ENCODE measurements at regions not wholly inside any gene's neighbourhood (a gene's known extent, or its start where the extent isn't known, plus 50 kb on each side); places are given as distances from the start of the nearest gene placed in this dataset.

GRCh38 chr4:26056406-26056805, 142.4 kb downstream of the SMIM20 start:
- H2BK120ac ChIP-seq (replicated peaks; ENCODE audit: low read depth, low read length) = no peak overlapping the region
- H3K79me1 ChIP-seq (ENCODE audit: low read depth, low read length) = no peaks in the 10 kb centered on the region
- ChIA-PET CTCF (ENCODE audit: partially characterized antibody) (interaction anchor here (0.7 to 3.1 kb wide), 11 partner anchors 10 to 198 kb away, joined by 3 to 23 read pairs (median 3); no protein-coding TSS in a partner anchor), POLR2A (ENCODE audit: partially characterized antibody) (interaction anchor here (1.2 kb wide), 2 partner anchors 27 to 353 kb away, joined by 3 to 5 read pairs; no protein-coding TSS in a partner anchor)
- 78% methylated on average over 7 of the region's 7 CpGs; no CpG with 5 or more reads in 1 of the 2 experiments for WGBS, 2 experiments (ENCODE audit: extremely low coverage in 1 of 2, insufficient coverage in 1 of 2, insufficient read length in 1 of 2, insufficient replicate concordance in 2 of 2, low coverage in 1 of 2, low lambda C conversion rate in 2 of 2, missing lambda C conversion rate in 1 of 2)
- DNase-seq (ENCODE audit: low read depth in 1 of 2, low spot score in 2 of 2) = no peak
- H3K27ac ChIP-seq (ENCODE audit: low read depth, low read length) = no peak overlapping the region
- H3K4me2 ChIP-seq (ENCODE audit: insufficient read depth in 1 of 2, low read depth in 2 of 2, low read length in 2 of 2) = no peak overlapping the region
- H2AFZ ChIP-seq (ENCODE audit: low read length) = no peak overlapping the region
- no peak overlapping the region for H3K4me3 ChIP-seq (ENCODE audit: extremely low read depth in 1 of 4, insufficient read depth in 2 of 4, low read depth in 3 of 4, low read length in 4 of 4)
- H2BK15ac ChIP-seq (ENCODE audit: low read length) = no peak overlapping the region
- H3K79me2 ChIP-seq (ENCODE audit: control insufficient read depth in 1 of 2, insufficient read depth in 2 of 2, low read length in 2 of 2) = no peaks in the 10 kb centered on the region
- no peak overlapping the region for H3K23ac ChIP-seq (ENCODE audit: insufficient read length)
- H3K36me3 ChIP-seq (ENCODE audit: control insufficient read depth in 2 of 4, insufficient read depth in 4 of 4, low read length in 3 of 4) = no peaks in the 10 kb centered on the region
- H3K9ac ChIP-seq (replicated peaks in 1 of 4; ENCODE audit: extremely low read depth in 1 of 4, low read depth in 3 of 4, low read length in 3 of 4) = no peak overlapping the region
- no peak overlapping the region for H4K8ac ChIP-seq (ENCODE audit: extremely low read depth, insufficient read depth, low read length)
- H3K4ac ChIP-seq (replicated peaks; ENCODE audit: insufficient read length, low read depth, low read length) = no peak overlapping the region
- H3K14ac ChIP-seq (ENCODE audit: insufficient read length) = no peak overlapping the region
- H3K9me3 ChIP-seq (ENCODE audit: insufficient read depth in 2 of 2, low read depth in 1 of 2, low read length in 1 of 2) = no peaks in the 10 kb centered on the region
- H3K4me1 ChIP-seq (replicated peaks in 1 of 4; ENCODE audit: control insufficient read depth in 3 of 4, insufficient read depth in 4 of 4, low read length in 3 of 4) = no peaks in the 10 kb centered on the region
- H4K91ac ChIP-seq (replicated peaks; ENCODE audit: insufficient read length, low read length) = no peak overlapping the region
- H3K56ac ChIP-seq (replicated peaks; ENCODE audit: insufficient read length, low read depth, low read length) = no peak overlapping the region
- H2BK5ac ChIP-seq (ENCODE audit: low read depth, low read length) = no peak overlapping the region
- no peak overlapping the region for H4K5ac ChIP-seq (ENCODE audit: insufficient read length, low read depth, low read length)
- H2AK5ac ChIP-seq (ENCODE audit: low read depth, low read length) = no peak overlapping the region
- TF ChIP-seq NANOG (IDR thresholded peaks at IDR 0.05; ENCODE audit: insufficient read depth, low read depth, low read length, poor library complexity, severe bottlenecking) (no peak), JUN (IDR thresholded peaks at IDR 0.05; ENCODE audit: low read depth, low read length) (no peak), POLR2A (IDR thresholded peaks at IDR 0.05; ENCODE audit: control extremely low read depth in 1 of 2, low read depth in 2 of 2, low read length in 2 of 2) (no peak), POU5F1 (IDR thresholded peaks at IDR 0.05; ENCODE audit: low read depth, low read length) (no peak), KDM4A (IDR thresholded peaks at IDR 0.05; ENCODE audit: low read depth, low read length, severe bottlenecking) (no peak), CHD1 (IDR thresholded peaks at IDR 0.05; ENCODE audit: low read depth, low read length) (no peak), EGR1 (IDR thresholded peaks at IDR 0.05; ENCODE audit: borderline replicate concordance, low read depth, low read length) (no peak), TAF1 (IDR thresholded peaks at IDR 0.05; ENCODE audit: low read depth, low read length) (no peak), HDAC2 (IDR thresholded peaks at IDR 0.05; ENCODE audit: borderline replicate concordance in 1 of 2, low read depth in 2 of 2, low read length in 2 of 2) (no peak)
- TF ChIP-seq, protein P1, sequence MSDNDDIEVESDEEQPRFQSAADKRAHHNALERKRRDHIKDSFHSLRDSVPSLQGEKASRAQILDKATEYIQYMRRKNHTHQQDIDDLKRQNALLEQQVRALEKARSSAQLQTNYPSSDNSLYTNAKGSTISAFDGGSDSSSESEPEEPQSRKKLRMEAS (IDR thresholded peaks at IDR 0.05) = no peak
- no peak overlapping the region for H2BK20ac ChIP-seq (ENCODE audit: low read length)
- FAIRE-seq = no peak
- no peak overlapping the region for H2BK12ac ChIP-seq (ENCODE audit: low read depth, low read length)
- no peaks in the 10 kb centered on the region for H3K27me3 ChIP-seq (replicated peaks in 1 of 4; ENCODE audit: control insufficient read depth in 3 of 4, extremely low read depth in 1 of 4, insufficient read depth in 3 of 4, low read length in 3 of 4)
- no peaks in the 10 kb centered on the region for H4K20me1 ChIP-seq (replicated peaks in 1 of 2; ENCODE audit: control insufficient read depth in 1 of 2, insufficient read depth in 2 of 2, low read length in 2 of 2)
- H3K23me2 ChIP-seq (ENCODE audit: low read depth, low read length) = no peaks in the 10 kb centered on the region
- no peak overlapping the region for H3K18ac ChIP-seq (ENCODE audit: extremely low read depth, low read length)

Measured in H1 (cell line).